Lower lobe of right lung (tissue), 2 donors: ENCODE measurements at regions not wholly inside any gene's neighbourhood (a gene's known extent, or its start where the extent isn't known, plus 50 kb on each side); places are given as distances from the start of the nearest gene placed in this dataset.

ENCODE experiments used
- ATAC-seq, 2 donors: fragments of 200-7000 bp; cut with Tn5 transposase; one replicate each; pipeline ENCODE4 v1.9.1; 2020 to 2022; ENCODE audit warnings: mild to moderate bottlenecking in 2 of 2, moderate library complexity in 2 of 2
- DNase-seq: peaks from one replicate; pipeline ENCODE4 v3.0.0-alpha.2; 2020
- H3K27ac ChIP-seq: fragments of 200-600 bp; one replicate; pipeline ENCODE4 v1.8.0; 2022
- H3K27me3 ChIP-seq: fragments of 200-600 bp; one replicate; pipeline ENCODE4 v1.8.0; 2022; ENCODE audit warnings: low read depth
- H3K36me3 ChIP-seq: fragments of 200-600 bp; one replicate; pipeline ENCODE4 v1.8.0; 2022; ENCODE audit warnings: mild to moderate bottlenecking
- H3K4me1 ChIP-seq: fragments of 200-600 bp; one replicate; pipeline ENCODE4 v1.8.0; 2022
- H3K4me3 ChIP-seq: fragments of 200-600 bp; one replicate; pipeline ENCODE4 v1.8.0; 2022; ENCODE audit warnings: mild to moderate bottlenecking
- H3K9me3 ChIP-seq: fragments of 200-600 bp; one replicate; pipeline ENCODE4 v1.8.0; 2022
- intact Hi-C: fragments of 100-400 bp; cut with DNase I; formaldehyde crosslinking; loops from one replicate; pipeline ENCODE4 v1.11.0; 2022
- TF ChIP-seq, protein P1 (sequence below): fragments of 200-600 bp; IDR thresholded peaks from one replicate; pipeline ENCODE4 v1.8.0; 2022; ENCODE audit warnings: antibody characterized with exemption, mild to moderate bottlenecking
- donor health status: DM: no; HTN: yes; CAD: no; lungs with severe emphysema.

DNA sequence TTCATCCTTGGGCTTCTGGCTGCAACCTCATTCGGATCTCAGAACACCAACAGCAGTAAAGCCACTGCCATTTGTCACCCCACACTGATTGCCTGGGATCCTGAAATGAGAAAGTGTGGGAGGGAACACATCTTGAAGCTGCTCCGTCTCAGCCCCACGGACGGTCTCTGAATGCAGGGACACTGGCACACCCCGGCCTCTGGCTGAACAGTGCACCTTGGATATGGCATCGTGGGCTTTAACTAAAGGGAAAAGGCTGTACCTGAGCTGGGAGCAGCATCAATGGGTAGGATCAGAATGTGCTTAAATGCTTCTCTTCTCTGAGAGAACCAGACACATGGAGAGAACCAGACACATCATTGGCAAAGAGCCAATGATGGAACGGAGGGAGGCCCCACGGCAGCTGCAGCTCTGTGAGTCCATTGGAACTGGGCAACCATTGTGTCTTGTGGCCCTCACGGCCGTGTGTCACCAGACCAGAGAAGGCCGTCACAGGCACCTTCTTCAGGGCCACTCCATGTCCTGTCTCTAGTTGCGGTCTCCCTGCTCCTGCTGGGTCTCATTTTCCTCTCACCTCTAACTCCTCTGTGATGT, 193.4 kb upstream of the MYT1L start:
- no peak overlapping the region for H3K27ac ChIP-seq
- no peak overlapping the region for H3K4me3 ChIP-seq
- no peak for ATAC-seq
- intact Hi-C loops: no loop called here
- H3K27me3 ChIP-seq: no peaks in the 10 kb centered on the region
- no peaks in the 10 kb centered on the region for H3K4me1 ChIP-seq
- TF ChIP-seq, protein P1, sequence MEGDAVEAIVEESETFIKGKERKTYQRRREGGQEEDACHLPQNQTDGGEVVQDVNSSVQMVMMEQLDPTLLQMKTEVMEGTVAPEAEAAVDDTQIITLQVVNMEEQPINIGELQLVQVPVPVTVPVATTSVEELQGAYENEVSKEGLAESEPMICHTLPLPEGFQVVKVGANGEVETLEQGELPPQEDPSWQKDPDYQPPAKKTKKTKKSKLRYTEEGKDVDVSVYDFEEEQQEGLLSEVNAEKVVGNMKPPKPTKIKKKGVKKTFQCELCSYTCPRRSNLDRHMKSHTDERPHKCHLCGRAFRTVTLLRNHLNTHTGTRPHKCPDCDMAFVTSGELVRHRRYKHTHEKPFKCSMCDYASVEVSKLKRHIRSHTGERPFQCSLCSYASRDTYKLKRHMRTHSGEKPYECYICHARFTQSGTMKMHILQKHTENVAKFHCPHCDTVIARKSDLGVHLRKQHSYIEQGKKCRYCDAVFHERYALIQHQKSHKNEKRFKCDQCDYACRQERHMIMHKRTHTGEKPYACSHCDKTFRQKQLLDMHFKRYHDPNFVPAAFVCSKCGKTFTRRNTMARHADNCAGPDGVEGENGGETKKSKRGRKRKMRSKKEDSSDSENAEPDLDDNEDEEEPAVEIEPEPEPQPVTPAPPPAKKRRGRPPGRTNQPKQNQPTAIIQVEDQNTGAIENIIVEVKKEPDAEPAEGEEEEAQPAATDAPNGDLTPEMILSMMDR: no peak
- no peak for DNase-seq
- no peaks in the 10 kb centered on the region for H3K9me3 ChIP-seq
- no peaks in the 10 kb centered on the region for H3K36me3 ChIP-seq

DNA sequence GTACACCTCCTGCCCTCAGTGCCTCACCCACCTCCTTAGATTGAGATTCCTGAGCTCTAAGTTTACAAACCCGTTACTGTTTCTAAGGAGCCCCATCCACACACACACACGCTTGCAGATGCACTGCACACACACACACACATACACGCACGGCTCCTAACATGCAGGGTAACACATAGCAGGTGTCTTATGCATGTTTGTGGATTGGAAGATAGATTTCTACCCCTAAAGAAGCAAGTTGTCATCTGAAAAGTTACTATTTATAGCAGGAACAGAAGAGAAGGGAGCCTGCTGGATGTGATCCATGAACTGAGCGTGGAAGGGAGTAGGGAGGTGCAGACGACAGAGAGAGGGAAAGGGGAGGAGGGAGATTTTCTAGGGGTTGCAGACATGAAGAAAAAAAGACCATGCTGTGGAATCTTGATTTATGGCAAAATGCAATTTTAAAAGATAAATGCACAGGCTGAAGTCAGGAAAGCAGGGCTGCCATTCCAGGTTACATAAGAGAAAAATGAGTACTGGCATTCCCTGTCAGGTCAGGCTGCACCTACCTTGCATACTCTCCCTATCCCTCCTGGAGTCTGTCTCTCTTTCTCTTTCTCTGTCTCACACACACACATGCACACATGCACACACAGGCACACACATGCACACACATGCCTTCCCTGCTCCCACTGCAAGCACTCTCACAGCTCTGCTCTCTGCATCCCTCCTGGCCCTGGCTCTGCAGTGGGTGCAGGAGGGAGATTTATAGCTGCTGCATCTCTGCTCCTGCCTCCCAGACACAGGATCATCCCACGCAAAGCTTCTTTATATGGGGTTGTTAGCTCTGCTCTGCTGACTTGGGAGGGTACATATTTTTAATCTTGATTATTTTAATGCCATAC, 192.6 kb upstream of the MYT1L start:
- H3K27ac ChIP-seq: no peak overlapping the region

DNA sequence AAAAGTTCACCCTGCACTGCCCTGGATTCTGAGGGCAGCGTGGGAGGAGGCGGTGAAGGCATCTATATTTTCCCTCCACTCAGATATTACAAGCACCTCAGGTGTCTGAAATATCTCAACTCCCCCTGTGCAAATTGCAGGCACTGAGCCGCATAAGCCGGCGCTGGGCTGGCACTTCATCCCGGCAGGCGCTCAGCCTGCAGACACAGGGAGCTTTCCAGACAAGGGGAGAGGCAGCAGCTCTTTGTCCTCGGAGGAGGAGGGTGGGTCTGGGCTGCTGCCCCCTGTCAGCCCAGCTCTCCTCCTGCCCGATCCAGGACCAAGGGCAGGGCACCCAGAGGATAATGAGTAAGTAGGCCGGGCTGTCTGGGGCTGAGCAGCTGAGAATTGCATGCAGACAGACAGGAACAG, 189.3 kb upstream of the MYT1L start:
- H3K27ac ChIP-seq: no peak overlapping the region
- H3K4me3 ChIP-seq: no peak overlapping the region
- H3K4me1 ChIP-seq: no peaks in the 10 kb centered on the region
- intact Hi-C loops: no loop called here
- TF ChIP-seq, protein P1: no peak
- no peaks in the 10 kb centered on the region for H3K9me3 ChIP-seq
- no peaks in the 10 kb centered on the region for H3K36me3 ChIP-seq
- ATAC-seq: no peak
- DNase-seq: no peak
- H3K27me3 ChIP-seq: peaks cover 4% of the 10 kb centered on the region

More for the DNA sequence above, 192.6 kb upstream of the MYT1L start:
- Histone ChIP-seq H3K4me3 (no peak overlapping the region), H3K27me3 (no peaks in the 10 kb centered on the region), H3K36me3 (no peaks in the 10 kb centered on the region), H3K9me3 (no peaks in the 10 kb centered on the region), H3K4me1 (no peaks in the 10 kb centered on the region)
- DNase-seq: no peak
- no peak for ATAC-seq
- intact Hi-C loops: no loop called here
- TF ChIP-seq, protein P1: no peak

DNA sequence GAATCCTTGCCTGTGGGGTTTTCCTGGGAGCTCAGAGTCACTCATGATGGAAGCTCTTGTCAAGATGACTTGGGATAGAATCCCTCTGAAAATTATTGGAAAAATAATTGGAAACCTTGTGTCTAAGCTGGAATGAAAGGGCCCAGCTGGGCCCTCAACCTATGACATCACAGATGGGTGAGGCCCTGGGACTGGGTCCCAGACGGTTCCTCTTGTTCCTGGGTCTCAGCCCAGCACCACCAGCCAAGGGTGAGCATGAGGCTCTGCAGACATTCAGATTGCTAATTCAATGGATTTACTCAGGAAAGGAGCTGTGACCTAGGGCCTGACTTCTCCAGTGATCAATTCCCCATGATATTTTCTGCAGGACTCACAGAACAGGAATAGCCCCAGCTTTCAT, 188.3 kb upstream of the MYT1L start:
- DNase-seq: no peak
- Histone ChIP-seq H3K4me1 (no peaks in the 10 kb centered on the region), H3K27me3 (peaks cover 4% of the 10 kb centered on the region), H3K27ac (no peak overlapping the region), H3K9me3 (no peaks in the 10 kb centered on the region), H3K36me3 (no peaks in the 10 kb centered on the region), H3K4me3 (no peak overlapping the region)
- intact Hi-C loops: no loop called here
- ATAC-seq: no peak
- TF ChIP-seq, protein P1: no peak

DNA sequence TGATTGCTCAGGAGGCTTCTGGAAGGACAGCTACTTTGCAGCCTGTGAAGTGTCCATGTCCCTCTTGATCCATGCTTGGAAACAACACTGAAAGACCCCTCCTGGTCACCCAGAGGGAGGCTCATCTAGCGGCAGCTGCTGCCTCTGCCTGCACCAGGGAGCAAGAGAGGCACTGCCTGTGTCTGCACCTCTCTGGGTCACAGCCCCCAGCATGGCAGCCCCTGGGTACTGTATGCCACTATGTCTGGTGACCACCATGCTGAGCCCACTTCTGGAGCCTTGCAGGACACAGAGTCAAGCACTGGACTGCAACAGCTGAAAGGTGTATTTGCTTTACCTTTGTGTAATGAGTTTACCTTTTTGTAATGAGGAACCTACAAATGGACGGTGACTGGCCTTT, 186.3 kb upstream of the MYT1L start:
- Histone ChIP-seq H3K27me3 (peaks cover 4% of the 10 kb centered on the region), H3K27ac (no peak overlapping the region), H3K36me3 (no peaks in the 10 kb centered on the region), H3K9me3 (no peaks in the 10 kb centered on the region), H3K4me1 (no peaks in the 10 kb centered on the region), H3K4me3 (no peak overlapping the region)
- DNase-seq (no peak), ATAC-seq (no peak)
- TF ChIP-seq, protein P1: no peak
- intact Hi-C loops: no loop called here
